Astrocyte (in vitro differentiated cells and primary cell): ENCODE measurements at regions not wholly inside any gene's neighbourhood (a gene's known extent, or its start where the extent isn't known, plus 50 kb on each side); places are given as distances from the start of the nearest gene placed in this dataset.

ENCODE experiments used
- DNase-seq: peaks from one replicate; pipeline ENCODE4 v3.0.0-alpha.2; 2010; ENCODE audit warnings: low read depth
- FAIRE-seq: peaks from 2 replicates; lab custom pipeline; 2011; peaks lifted over from hg19 to GRCh38; lab: Jason Lieb, UNC
- H2AFZ ChIP-seq: 2 replicates; pipeline ENCODE4 v1.6.0; 2012; ENCODE audit warnings: low read depth, low read length, inconsistent platforms
- H3K27ac ChIP-seq: 2 replicates; pipeline ENCODE4 v1.5.1; 2011; ENCODE audit warnings: low read depth, low read length, inconsistent platforms
- H3K27me3 ChIP-seq: 2 replicates; pipeline ENCODE4 v1.6.0; 2011; ENCODE audit warnings: low read length, inconsistent platforms; ENCODE audit not compliant: insufficient read depth
- H3K36me3 ChIP-seq: 2 replicates; pipeline ENCODE4 v1.5.1; 2011; ENCODE audit warnings: low read length, inconsistent platforms; ENCODE audit not compliant: insufficient read depth
- H3K4me1 ChIP-seq: 2 replicates; pipeline ENCODE4 v1.5.1; 2011; ENCODE audit warnings: low read length, inconsistent platforms; ENCODE audit not compliant: insufficient read depth
- H3K4me2 ChIP-seq: 2 replicates; pipeline ENCODE4 v1.6.0; 2012; ENCODE audit warnings: low read length, inconsistent platforms
- H3K4me3 ChIP-seq: 2 replicates; pipeline ENCODE4 v1.5.1; 2011; ENCODE audit warnings: low read depth, mild to moderate bottlenecking, low read length, inconsistent platforms; ENCODE audit not compliant: insufficient read depth
- H3K79me2 ChIP-seq: 2 replicates; pipeline ENCODE4 v1.6.0; 2012; ENCODE audit warnings: mild to moderate bottlenecking, low read length, inconsistent platforms; ENCODE audit not compliant: insufficient read depth
- H3K9ac ChIP-seq: 2 replicates; pipeline ENCODE4 v1.6.0; 2012; ENCODE audit warnings: mild to moderate bottlenecking, low read length, inconsistent platforms
- H3K9me3 ChIP-seq: 2 replicates; pipeline ENCODE4 v1.5.1; 2012; ENCODE audit warnings: low read depth, mild to moderate bottlenecking, low read length, inconsistent platforms; ENCODE audit not compliant: insufficient read depth
- H4K20me1 ChIP-seq: 2 replicates; pipeline ENCODE4 v1.6.0; 2012; ENCODE audit warnings: low read length, inconsistent platforms; ENCODE audit not compliant: insufficient read depth
- H3K27ac Mint-ChIP-seq: one replicate; pipeline ENCODE4 v1.8.0; 2021; ENCODE audit warnings: mild to moderate bottlenecking, mixed read lengths; ENCODE audit not compliant: unreplicated experiment
- H3K27me3 Mint-ChIP-seq: one replicate; pipeline ENCODE4 v1.8.0; 2021; ENCODE audit warnings: low read depth, mixed read lengths; ENCODE audit not compliant: unreplicated experiment
- H3K36me3 Mint-ChIP-seq: one replicate; pipeline ENCODE4 v1.8.0; 2021; ENCODE audit warnings: low read depth, mixed read lengths; ENCODE audit not compliant: unreplicated experiment
- H3K4me1 Mint-ChIP-seq: one replicate; pipeline ENCODE4 v1.8.0; 2021; ENCODE audit warnings: low read depth, mixed read lengths; ENCODE audit not compliant: unreplicated experiment
- H3K4me3 Mint-ChIP-seq: one replicate; pipeline ENCODE4 v1.8.0; 2021; ENCODE audit warnings: mild to moderate bottlenecking, moderate library complexity, mixed read lengths; ENCODE audit not compliant: unreplicated experiment
- H3K9me3 Mint-ChIP-seq: one replicate; pipeline ENCODE4 v1.8.0; 2021; ENCODE audit warnings: mild to moderate bottlenecking, mixed read lengths; ENCODE audit not compliant: unreplicated experiment
- CTCF ChIP-seq: IDR thresholded peaks from 2 replicates; pipeline ENCODE4 v1.5.1; 2011; ENCODE audit warnings: low read depth, mild to moderate bottlenecking, inconsistent platforms, low read length, moderate library complexity; ENCODE audit not compliant: insufficient read depth
- EZH2 ChIP-seq: IDR thresholded peaks from 2 replicates; pipeline ENCODE4 v1.6.1; 2012; ENCODE audit warnings: mild to moderate bottlenecking, low read length, inconsistent platforms; ENCODE audit not compliant: insufficient read depth

DNA sequence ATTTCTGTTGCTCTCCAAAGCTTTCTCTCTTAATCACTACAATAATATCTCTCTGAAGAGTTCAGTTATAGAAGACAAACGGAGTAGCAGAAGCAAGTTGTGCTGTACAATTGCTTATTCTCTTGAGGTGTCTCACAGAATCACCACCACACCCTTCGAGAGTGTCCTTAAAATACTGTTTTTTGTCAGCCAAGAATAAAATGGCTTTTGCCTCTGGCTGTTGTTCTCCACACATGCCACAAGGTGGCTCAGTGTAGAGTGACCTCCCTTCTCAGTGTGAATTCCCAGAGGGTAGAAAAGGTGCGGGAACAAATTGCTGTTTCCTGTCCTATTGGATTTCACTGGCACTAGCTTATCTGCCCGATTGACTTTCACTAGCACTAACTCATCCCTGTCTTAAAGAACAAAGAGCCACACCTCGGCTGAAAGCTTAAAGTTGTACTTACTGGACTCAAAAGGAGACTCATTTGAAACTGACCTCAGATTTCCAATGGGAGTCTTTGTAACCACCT lies 134.2 kb upstream of the SATB1 start:
- no peak overlapping the region for H3K9ac ChIP-seq
- Mint-ChIP-seq H3K4me3 (no peak overlapping the region), H3K36me3 (no peaks in the 10 kb centered on the region), H3K9me3 (no peaks in the 10 kb centered on the region), H3K27ac (no peak overlapping the region), H3K27me3 (peaks cover 2% of the 10 kb centered on the region), H3K4me1 (peaks cover 7% of the 10 kb centered on the region)
- no peak overlapping the region for H3K4me2 ChIP-seq
- H3K9me3 ChIP-seq, result no peaks in the 10 kb centered on the region
- peak; percentile 57 for TF ChIP-seq CTCF
- no peak for TF ChIP-seq EZH2
- H3K4me1 ChIP-seq, result no peaks in the 10 kb centered on the region
- no peak overlapping the region for H3K27ac ChIP-seq
- H2AFZ ChIP-seq, result no peak overlapping the region
- H3K79me2 ChIP-seq, result no peaks in the 10 kb centered on the region
- H3K36me3 ChIP-seq, result no peaks in the 10 kb centered on the region
- no peak overlapping the region for H3K4me3 ChIP-seq
- no peaks in the 10 kb centered on the region for H3K27me3 ChIP-seq
- FAIRE-seq (no peak), DNase-seq (peak; percentile 15)
- no peaks in the 10 kb centered on the region for H4K20me1 ChIP-seq

GRCh38 chr3:18558507-18558906 lies 133.4 kb upstream of the SATB1 start:
- H3K27ac Mint-ChIP-seq, result no peak overlapping the region
- FAIRE-seq (no peak), DNase-seq (no peak)
- no peaks in the 10 kb centered on the region for H4K20me1 ChIP-seq
- no peak for TF ChIP-seq EZH2
- TF ChIP-seq CTCF, result no peak
- no peak overlapping the region for H3K4me3 ChIP-seq
- H3K27ac ChIP-seq, result no peak overlapping the region
- H3K27me3 ChIP-seq, result no peaks in the 10 kb centered on the region
- H3K36me3 ChIP-seq, result no peaks in the 10 kb centered on the region
- no peak overlapping the region for H2AFZ ChIP-seq
- no peaks in the 10 kb centered on the region for H3K4me1 ChIP-seq
- H3K36me3 Mint-ChIP-seq, result no peaks in the 10 kb centered on the region
- H3K79me2 ChIP-seq, result no peaks in the 10 kb centered on the region
- H3K9me3 ChIP-seq, result no peaks in the 10 kb centered on the region
- peaks cover 2% of the 10 kb centered on the region for H3K27me3 Mint-ChIP-seq
- H3K4me3 Mint-ChIP-seq, result no peak overlapping the region
- no peak overlapping the region for H3K9ac ChIP-seq
- H3K9me3 Mint-ChIP-seq, result no peaks in the 10 kb centered on the region
- H3K4me2 ChIP-seq, result no peak overlapping the region
- peaks cover 7% of the 10 kb centered on the region for H3K4me1 Mint-ChIP-seq

GRCh38 chr3:18557216-18557615 lies 132.1 kb upstream of the SATB1 start:
- peaks cover 2% of the 10 kb centered on the region for H3K27me3 Mint-ChIP-seq

More at GRCh38 chr3:18557216-18557615, 132.1 kb upstream of the SATB1 start:
- Histone ChIP-seq H3K9me3 (no peaks in the 10 kb centered on the region), H3K27me3 (no peaks in the 10 kb centered on the region), H2AFZ (no peak overlapping the region), H3K4me3 (no peak overlapping the region), H3K36me3 (no peaks in the 10 kb centered on the region), H3K79me2 (no peaks in the 10 kb centered on the region), H3K9ac (no peak overlapping the region), H4K20me1 (no peaks in the 10 kb centered on the region), H3K4me2 (no peak overlapping the region), H3K27ac (no peak overlapping the region), H3K4me1 (no peaks in the 10 kb centered on the region)
- peaks cover 7% of the 10 kb centered on the region for H3K4me1 Mint-ChIP-seq
- TF ChIP-seq CTCF (no peak), EZH2 (no peak)
- no peaks in the 10 kb centered on the region for H3K36me3 Mint-ChIP-seq
- H3K9me3 Mint-ChIP-seq, result no peaks in the 10 kb centered on the region
- no peak overlapping the region for H3K27ac Mint-ChIP-seq
- no peak for FAIRE-seq
- no peak overlapping the region for H3K4me3 Mint-ChIP-seq
- no peak for DNase-seq
